ENCODE measurements at regions not wholly inside any gene's neighbourhood (a gene's known extent, or its start where the extent isn't known, plus 50 kb on each side); places are given as distances from the start of the nearest gene placed in this dataset.

- TF ChIP-seq NR2C2 (CRISPR knock-in tag; IDR thresholded peaks at IDR 0.05) (no peak), CTCF (IDR thresholded peaks at IDR 0.05) (no peak), ZSCAN18 (CRISPR knock-in tag; IDR thresholded peaks at IDR 0.05) (no peak), ZNF232 (CRISPR knock-in tag; IDR thresholded peaks at IDR 0.05) (no peak), ZNF121 (CRISPR knock-in tag; IDR thresholded peaks at IDR 0.05) (no peak), ESRRA (CRISPR knock-in tag; IDR thresholded peaks at IDR 0.05; ENCODE audit: borderline replicate concordance) (no peak), MYBL2 (CRISPR knock-in tag; IDR thresholded peaks at IDR 0.05) (no peak)
Observed at GRCh38 chr3:88528494-88528893, 378.7 kb downstream of the C3orf38 start.

Data from WTC11 (cell line).